PC-3 (cell line): ENCODE measurements at regions not wholly inside any gene's neighbourhood (a gene's known extent, or its start where the extent isn't known, plus 50 kb on each side); places are given as distances from the start of the nearest gene placed in this dataset.

Experiments
- CTCF ChIP-seq: fragments of 300-600 bp; sonication (generic); conservative IDR thresholded peaks from 2 replicates; pipeline ENCODE4 v1.5.1; 2017; ENCODE audit warnings: antibody characterized with exemption, low read depth, mild to moderate bottlenecking, low read length
- EZH2 ChIP-seq: fragments of 300-600 bp; sonication (generic); IDR thresholded peaks from one replicate; pipeline ENCODE4 v1.6.1; 2017; ENCODE audit warnings: antibody characterized with exemption, mild to moderate bottlenecking, low read length; ENCODE audit not compliant: unreplicated experiment

DNA sequence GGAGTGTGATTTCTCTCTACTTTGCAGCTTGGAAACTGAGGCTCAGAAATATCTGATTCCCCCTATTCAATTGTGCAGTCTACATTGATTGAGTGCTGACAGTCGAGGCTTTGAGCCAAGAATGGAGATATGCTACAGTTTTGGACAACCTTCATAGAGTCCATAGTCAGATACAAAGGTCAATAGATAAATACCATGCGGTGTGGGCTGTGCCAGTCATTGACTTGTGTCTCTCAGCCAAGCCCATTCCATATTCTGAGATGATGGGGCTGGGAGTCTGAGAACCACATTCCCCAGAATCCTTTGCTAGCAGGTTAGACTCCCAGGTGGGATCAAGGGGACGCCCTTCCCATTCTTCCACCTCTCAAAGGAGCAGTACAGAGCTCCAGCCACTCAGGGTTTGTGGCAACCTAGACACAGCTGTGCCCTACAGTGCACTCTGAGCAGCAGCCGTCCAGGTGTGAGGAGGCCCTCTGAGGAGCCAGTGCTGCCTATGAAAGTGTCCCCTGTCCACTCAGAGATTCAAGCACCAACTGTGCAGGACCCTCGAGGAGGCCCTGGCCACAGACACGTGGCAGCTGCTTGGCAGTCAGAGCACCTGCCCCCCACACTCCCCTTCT is 348.3 kb downstream of the CYRIA start:
- no peak for TF ChIP-seq CTCF
- TF ChIP-seq EZH2, result no peak
